ENCODE measurements at regions not wholly inside any gene's neighbourhood (a gene's known extent, or its start where the extent isn't known, plus 50 kb on each side); places are given as distances from the start of the nearest gene placed in this dataset.

DNA sequence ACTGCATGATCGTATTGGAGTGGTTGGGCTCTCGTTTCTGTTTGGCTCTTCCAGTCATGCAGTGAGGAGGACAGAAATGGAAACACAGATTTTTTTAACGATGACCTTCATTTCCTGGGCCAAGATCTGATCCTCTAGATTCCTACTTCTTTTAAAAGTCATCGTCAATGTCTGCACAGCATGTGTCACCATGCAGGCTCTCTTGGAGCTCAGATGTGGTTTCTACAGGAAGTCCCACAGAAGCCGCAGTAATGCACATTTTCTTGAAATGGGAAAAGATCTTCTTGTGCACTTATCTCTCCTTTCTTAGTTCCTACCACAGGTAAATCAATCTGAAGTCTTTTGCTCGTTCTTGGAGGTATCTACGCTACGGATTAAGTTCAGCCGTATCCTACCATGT, 626.9 kb downstream of the EFNB2 start:
- H3K4me2 ChIP-seq (ENCODE audit: low read length): no peak overlapping the region
- H3K4me1 ChIP-seq (ENCODE audit: control insufficient read depth, insufficient read depth, low read length): no peaks in the 10 kb centered on the region
- no peaks in the 10 kb centered on the region for H3K9me3 ChIP-seq (replicated peaks; ENCODE audit: low read length)
- H3K36me3 ChIP-seq (ENCODE audit: insufficient read depth, low read length): no peaks in the 10 kb centered on the region
- H3K9ac ChIP-seq (ENCODE audit: low read depth, low read length): no peak overlapping the region
- no peak overlapping the region for H3K4me3 ChIP-seq (ENCODE audit: low read length)
- H3K27me3 ChIP-seq (ENCODE audit: control insufficient read depth, insufficient read depth, low read length): no peaks in the 10 kb centered on the region

DNA sequence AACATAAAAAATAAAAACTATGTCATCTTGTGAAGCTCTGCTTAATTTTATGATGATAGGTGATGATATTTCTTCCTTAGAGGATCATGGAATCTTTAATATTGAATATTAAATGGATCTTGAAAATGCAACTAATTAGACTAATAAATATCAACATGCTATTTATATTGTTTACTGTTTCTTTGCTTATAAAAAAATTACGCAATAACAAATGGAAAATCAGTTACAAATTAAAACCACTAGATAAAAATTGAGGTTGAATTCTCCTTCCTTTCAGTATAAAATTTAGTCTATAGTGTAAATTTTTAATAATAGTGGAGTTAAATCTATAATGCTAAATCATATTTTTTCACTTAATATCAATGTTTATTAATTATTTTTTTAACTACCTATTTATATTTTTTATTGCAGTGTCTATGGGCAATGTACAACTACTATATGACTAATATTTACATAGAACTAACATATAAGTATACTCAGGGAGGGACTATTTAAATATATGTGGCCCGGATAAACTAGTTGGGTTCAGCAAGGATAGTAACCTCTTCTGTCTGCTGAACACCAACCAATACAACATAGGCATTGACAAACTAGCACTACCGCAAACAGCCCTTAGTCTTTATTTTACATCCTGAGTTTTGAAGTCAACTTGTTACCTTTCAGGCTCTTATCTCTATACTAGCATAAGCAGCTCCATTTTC, 628.0 kb downstream of the EFNB2 start:
- Histone ChIP-seq H3K4me3 (ENCODE audit: low read length) (no peak overlapping the region), H3K27me3 (ENCODE audit: control insufficient read depth, insufficient read depth, low read length) (no peaks in the 10 kb centered on the region), H3K9me3 (replicated peaks; ENCODE audit: low read length) (no peaks in the 10 kb centered on the region), H3K36me3 (ENCODE audit: insufficient read depth, low read length) (no peaks in the 10 kb centered on the region), H3K4me2 (ENCODE audit: low read length) (no peak overlapping the region), H3K4me1 (ENCODE audit: control insufficient read depth, insufficient read depth, low read length) (no peaks in the 10 kb centered on the region), H3K9ac (ENCODE audit: low read depth, low read length) (no peak overlapping the region)

DNA sequence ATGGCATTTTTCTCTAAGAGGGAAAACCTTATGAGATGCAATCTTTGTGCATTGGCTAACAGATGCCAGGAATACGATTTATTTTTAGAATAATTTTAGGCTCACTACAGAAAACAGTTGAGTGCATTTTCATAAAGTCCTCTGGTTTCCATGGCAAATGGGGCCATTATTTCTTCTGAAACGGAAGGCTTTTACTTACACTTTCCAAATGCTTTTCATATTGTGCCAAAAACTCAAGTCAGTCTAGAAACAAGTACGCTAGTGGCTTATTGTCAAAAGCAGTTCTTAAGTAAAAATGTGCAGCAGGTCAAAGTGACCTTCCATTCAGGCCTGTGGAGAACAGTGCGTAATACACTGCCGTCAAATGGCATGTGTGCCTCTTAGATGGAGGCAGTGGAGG, 628.7 kb downstream of the EFNB2 start:
- H3K4me3 ChIP-seq (ENCODE audit: low read length): no peak overlapping the region
- H3K9ac ChIP-seq (ENCODE audit: low read depth, low read length): no peak overlapping the region
- no peaks in the 10 kb centered on the region for H3K9me3 ChIP-seq (replicated peaks; ENCODE audit: low read length)

DNA sequence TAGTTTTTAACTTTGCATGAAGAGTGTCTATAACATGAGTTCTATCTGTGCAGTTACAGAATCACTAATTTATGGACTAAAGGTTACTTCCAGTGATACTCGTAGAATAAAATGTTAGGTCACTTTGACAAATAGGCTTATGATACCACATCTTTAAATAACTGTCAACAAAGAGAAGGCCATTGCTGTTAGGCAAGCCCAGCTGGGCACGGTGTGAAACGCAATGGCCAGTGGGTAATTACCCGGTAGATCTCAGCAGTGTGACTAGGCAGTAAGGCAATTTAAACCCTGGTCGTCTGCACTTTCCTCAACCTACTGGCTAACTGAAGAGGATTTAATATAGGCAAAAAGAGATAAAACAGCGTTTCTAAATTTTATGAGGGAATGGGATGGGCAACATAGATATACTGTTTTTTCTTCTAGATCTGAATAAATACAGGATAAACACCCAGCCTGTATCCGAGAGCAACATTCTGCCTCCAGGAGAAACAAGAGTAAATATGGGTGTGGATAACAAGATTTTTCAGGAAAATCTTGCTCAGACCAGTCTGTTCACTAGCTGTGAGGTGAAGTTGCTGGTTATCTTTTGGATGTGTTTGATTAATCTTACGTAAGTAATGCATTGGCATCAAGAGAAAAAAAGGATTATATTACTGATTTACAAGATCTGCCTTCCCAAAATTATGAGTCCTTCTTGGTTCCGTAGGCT, 631.3 kb downstream of the EFNB2 start:
- Histone ChIP-seq H3K27me3 (ENCODE audit: control insufficient read depth, insufficient read depth, low read length) (no peaks in the 10 kb centered on the region), H3K4me2 (ENCODE audit: low read length) (no peak overlapping the region), H3K36me3 (ENCODE audit: insufficient read depth, low read length) (no peaks in the 10 kb centered on the region), H3K4me3 (ENCODE audit: low read length) (no peak overlapping the region), H3K9ac (ENCODE audit: low read depth, low read length) (no peak overlapping the region), H3K9me3 (replicated peaks; ENCODE audit: low read length) (no peaks in the 10 kb centered on the region), H3K4me1 (ENCODE audit: control insufficient read depth, insufficient read depth, low read length) (no peaks in the 10 kb centered on the region)

More for the DNA sequence above, 628.7 kb downstream of the EFNB2 start:
- Histone ChIP-seq H3K36me3 (ENCODE audit: insufficient read depth, low read length) (no peaks in the 10 kb centered on the region), H3K4me2 (ENCODE audit: low read length) (no peak overlapping the region), H3K27me3 (ENCODE audit: control insufficient read depth, insufficient read depth, low read length) (no peaks in the 10 kb centered on the region), H3K4me1 (ENCODE audit: control insufficient read depth, insufficient read depth, low read length) (no peaks in the 10 kb centered on the region)

DNA sequence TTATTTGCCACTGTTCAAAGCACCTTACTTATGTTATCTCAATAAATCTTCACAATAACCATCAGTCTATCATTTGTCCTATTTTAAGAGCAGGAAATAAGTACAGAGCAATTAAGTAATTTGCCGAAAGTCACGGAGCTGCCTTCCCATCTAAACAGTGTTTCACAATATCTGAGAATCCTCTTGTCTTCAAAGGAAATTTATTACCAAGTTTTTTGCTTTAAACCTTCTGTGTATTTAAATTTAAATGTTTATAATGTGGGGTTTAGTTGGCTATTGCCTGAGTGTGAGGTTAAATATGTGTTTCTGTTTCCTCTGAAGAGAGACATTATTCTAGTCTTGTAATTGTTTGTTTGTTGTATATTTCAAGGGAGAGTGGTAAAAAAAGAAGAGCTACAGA, 633.1 kb downstream of the EFNB2 start:
- Histone ChIP-seq H3K4me1 (ENCODE audit: control insufficient read depth, insufficient read depth, low read length) (no peaks in the 10 kb centered on the region), H3K9ac (ENCODE audit: low read depth, low read length) (no peak overlapping the region), H3K36me3 (ENCODE audit: insufficient read depth, low read length) (no peaks in the 10 kb centered on the region), H3K27me3 (ENCODE audit: control insufficient read depth, insufficient read depth, low read length) (no peaks in the 10 kb centered on the region), H3K4me2 (ENCODE audit: low read length) (no peak overlapping the region), H3K4me3 (ENCODE audit: low read length) (no peak overlapping the region), H3K9me3 (replicated peaks; ENCODE audit: low read length) (no peaks in the 10 kb centered on the region)

DNA sequence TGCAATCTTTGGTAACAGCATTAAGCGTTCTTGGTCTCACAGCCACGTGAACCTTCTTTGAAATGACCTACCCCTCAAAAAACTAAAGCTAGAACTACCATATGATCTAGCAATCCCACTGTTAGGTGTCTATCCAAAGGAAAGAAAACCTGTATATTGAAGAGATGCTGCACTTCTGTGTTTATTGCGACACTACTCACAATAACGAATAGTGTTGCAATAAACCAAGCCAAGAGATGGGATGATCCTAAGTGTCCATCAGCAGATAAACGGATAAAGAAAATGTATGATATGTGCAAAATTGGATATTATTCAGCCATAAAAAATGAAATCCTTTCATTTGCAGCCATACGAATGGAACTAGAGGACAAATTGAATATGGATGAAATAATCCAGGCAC, 637.9 kb downstream of the EFNB2 start:
- Histone ChIP-seq H3K9me3 (replicated peaks; ENCODE audit: low read length) (no peaks in the 10 kb centered on the region), H3K36me3 (ENCODE audit: insufficient read depth, low read length) (no peaks in the 10 kb centered on the region), H3K4me1 (ENCODE audit: control insufficient read depth, insufficient read depth, low read length) (no peaks in the 10 kb centered on the region), H3K27me3 (ENCODE audit: control insufficient read depth, insufficient read depth, low read length) (no peaks in the 10 kb centered on the region), H3K4me3 (ENCODE audit: low read length) (no peak overlapping the region), H3K4me2 (ENCODE audit: low read length) (no peak overlapping the region), H3K9ac (ENCODE audit: low read depth, low read length) (no peak overlapping the region)

DNA sequence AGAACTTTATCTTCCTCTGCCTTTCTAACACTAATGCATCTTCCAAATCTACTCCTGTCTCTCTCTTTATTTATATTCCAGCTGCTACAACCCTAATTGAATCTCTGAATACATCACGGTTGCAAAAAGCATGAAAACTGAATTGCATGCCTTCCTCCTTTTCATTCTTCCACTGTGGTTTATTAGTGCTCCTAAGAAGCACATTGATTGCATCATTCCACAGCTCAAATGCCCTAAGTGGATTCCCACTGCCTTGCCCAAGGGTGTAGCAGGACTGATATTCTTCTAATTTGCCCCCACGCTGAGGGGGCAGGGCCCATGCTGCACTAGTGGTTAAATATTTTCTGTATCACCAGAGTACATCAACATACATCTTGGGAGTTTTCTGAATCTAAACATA, 640.8 kb downstream of the EFNB2 start:
- H3K9me3 ChIP-seq (replicated peaks; ENCODE audit: low read length): no peaks in the 10 kb centered on the region
- H3K4me1 ChIP-seq (ENCODE audit: control insufficient read depth, insufficient read depth, low read length): no peaks in the 10 kb centered on the region
- no peaks in the 10 kb centered on the region for H3K36me3 ChIP-seq (ENCODE audit: insufficient read depth, low read length)
- no peaks in the 10 kb centered on the region for H3K27me3 ChIP-seq (ENCODE audit: control insufficient read depth, insufficient read depth, low read length)
- H3K4me3 ChIP-seq (ENCODE audit: low read length): no peak overlapping the region
- no peak overlapping the region for H3K9ac ChIP-seq (ENCODE audit: low read depth, low read length)
- H3K4me2 ChIP-seq (ENCODE audit: low read length): no peak overlapping the region

DNA sequence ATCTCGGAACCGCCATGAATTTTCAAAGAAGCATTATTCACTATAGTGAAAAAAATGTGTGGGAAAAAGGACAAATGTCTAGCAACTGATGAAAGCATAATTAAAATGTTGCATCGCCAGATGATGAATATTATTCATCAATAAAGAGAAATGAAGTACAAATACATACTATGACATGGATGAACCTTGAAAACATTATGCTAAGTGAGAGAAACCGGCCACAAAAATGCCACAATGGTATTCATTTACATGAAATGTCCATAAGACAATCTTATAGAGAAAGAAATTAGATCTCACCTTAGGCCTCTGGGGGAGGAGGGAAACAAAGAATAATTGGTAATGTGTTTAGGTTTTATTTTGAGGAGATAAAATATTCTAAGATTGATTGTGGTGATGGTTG, 645.0 kb downstream of the EFNB2 start:
- Histone ChIP-seq H3K4me2 (ENCODE audit: low read length) (no peak overlapping the region), H3K36me3 (ENCODE audit: insufficient read depth, low read length) (no peaks in the 10 kb centered on the region), H3K4me3 (ENCODE audit: low read length) (no peak overlapping the region), H3K9me3 (replicated peaks; ENCODE audit: low read length) (no peaks in the 10 kb centered on the region), H3K9ac (ENCODE audit: low read depth, low read length) (no peak overlapping the region), H3K4me1 (ENCODE audit: control insufficient read depth, insufficient read depth, low read length) (no peaks in the 10 kb centered on the region), H3K27me3 (ENCODE audit: control insufficient read depth, insufficient read depth, low read length) (no peaks in the 10 kb centered on the region)

DNA sequence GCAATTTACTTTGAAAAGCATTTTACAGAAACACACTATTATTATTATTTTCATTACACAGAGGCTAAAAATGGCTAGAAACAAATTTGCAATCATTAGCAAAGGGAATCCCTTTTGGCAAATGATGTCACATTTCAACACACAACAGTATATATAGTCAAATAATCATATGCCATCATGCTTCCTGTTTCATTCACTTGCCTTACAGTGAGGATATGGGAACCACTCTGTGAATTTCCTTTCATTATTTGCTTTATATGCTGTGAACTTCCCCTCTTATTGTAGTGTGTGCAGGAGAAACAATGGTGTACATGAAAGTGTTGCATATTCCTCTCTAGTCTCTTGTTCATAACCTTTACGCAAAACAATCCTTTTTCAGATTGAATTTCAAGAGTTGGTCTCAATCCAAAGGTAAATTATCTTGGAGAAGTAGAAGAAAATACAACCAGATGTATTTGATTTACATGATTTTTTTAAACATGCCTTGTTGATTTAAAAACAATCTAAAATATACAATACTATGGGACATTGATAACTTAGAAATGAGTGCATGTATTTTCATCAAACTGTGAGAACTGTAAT, 657.3 kb downstream of the EFNB2 start:
- H3K36me3 ChIP-seq (ENCODE audit: insufficient read depth, low read length): no peaks in the 10 kb centered on the region
- H3K4me2 ChIP-seq (ENCODE audit: low read length): no peak overlapping the region
- no peak overlapping the region for H3K9ac ChIP-seq (ENCODE audit: low read depth, low read length)
- no peaks in the 10 kb centered on the region for H3K9me3 ChIP-seq (replicated peaks; ENCODE audit: low read length)
- H3K4me1 ChIP-seq (ENCODE audit: control insufficient read depth, insufficient read depth, low read length): no peaks in the 10 kb centered on the region
- H3K27me3 ChIP-seq (ENCODE audit: control insufficient read depth, insufficient read depth, low read length): no peaks in the 10 kb centered on the region
- no peak overlapping the region for H3K4me3 ChIP-seq (ENCODE audit: low read length)

DNA sequence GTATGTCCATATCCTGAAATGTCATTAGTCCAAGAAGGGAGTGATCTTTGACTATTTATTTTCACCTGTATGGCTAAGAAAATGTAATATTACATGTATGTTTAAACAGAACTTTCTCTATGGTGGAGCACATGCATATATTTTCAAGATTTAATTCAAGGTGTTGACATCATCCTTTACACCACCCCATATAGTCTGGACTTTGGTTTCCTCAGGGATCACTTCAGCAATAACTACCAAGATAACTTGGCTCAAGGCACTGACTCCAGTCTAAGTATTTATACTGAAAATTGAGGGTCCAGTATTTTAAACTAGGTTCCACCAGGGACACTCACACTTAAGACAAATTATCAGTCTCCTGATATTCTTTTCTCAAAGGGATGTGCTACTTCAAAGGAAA, 660.6 kb downstream of the EFNB2 start:
- Histone ChIP-seq H3K27me3 (ENCODE audit: control insufficient read depth, insufficient read depth, low read length) (no peaks in the 10 kb centered on the region), H3K4me3 (ENCODE audit: low read length) (no peak overlapping the region), H3K4me2 (ENCODE audit: low read length) (no peak overlapping the region), H3K9me3 (replicated peaks; ENCODE audit: low read length) (no peaks in the 10 kb centered on the region), H3K9ac (ENCODE audit: low read depth, low read length) (no peak overlapping the region), H3K36me3 (ENCODE audit: insufficient read depth, low read length) (no peaks in the 10 kb centered on the region), H3K4me1 (ENCODE audit: control insufficient read depth, insufficient read depth, low read length) (no peaks in the 10 kb centered on the region)

DNA sequence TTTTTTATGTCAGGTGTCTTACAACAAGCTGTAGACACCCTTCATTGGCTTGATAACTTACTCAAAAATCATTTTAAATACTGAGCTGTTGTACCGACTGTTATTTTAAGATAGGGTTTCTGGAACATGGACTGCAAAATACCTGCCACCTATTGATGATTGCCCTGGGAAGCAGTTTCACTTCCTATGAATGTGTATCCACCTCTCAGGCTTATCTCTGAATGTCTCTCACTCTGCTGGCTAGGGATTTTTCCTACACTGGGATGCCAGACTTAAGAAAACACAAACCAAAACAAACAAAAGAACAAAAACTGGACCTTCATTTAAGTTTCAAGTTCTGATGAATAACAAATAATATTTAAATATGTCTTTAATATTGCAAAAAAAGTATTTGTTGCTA, 663.7 kb downstream of the EFNB2 start:
- no peak overlapping the region for H3K9ac ChIP-seq (ENCODE audit: low read depth, low read length)
- H3K27me3 ChIP-seq (ENCODE audit: control insufficient read depth, insufficient read depth, low read length): no peaks in the 10 kb centered on the region
- no peak overlapping the region for H3K4me2 ChIP-seq (ENCODE audit: low read length)
- no peaks in the 10 kb centered on the region for H3K36me3 ChIP-seq (ENCODE audit: insufficient read depth, low read length)
- no peaks in the 10 kb centered on the region for H3K4me1 ChIP-seq (ENCODE audit: control insufficient read depth, insufficient read depth, low read length)
- H3K4me3 ChIP-seq (ENCODE audit: low read length): no peak overlapping the region
- H3K9me3 ChIP-seq (replicated peaks; ENCODE audit: low read length): no peaks in the 10 kb centered on the region

DNA sequence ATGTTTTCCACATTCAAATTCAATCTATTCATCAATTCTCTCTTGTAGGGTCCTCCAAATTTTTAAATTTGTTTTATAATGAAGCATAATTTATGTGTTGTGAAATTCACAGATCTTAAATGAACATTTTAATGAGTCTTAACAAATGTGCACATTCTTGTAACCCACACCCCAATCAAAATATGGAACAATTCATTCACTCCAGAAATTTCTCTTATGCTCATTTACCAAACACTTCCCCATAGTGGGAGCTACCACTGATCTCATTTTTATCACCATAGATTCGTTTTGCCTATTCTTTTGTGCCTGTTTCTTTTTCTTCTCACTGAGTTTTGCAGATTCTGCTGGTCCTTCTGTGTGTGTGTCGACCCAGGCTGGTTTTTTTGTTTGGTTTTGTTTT, 664.1 kb downstream of the EFNB2 start:
- Histone ChIP-seq H3K9ac (ENCODE audit: low read depth, low read length) (no peak overlapping the region), H3K4me3 (ENCODE audit: low read length) (no peak overlapping the region)

More for the DNA sequence above, 664.1 kb downstream of the EFNB2 start:
- Histone ChIP-seq H3K36me3 (ENCODE audit: insufficient read depth, low read length) (no peaks in the 10 kb centered on the region), H3K4me2 (ENCODE audit: low read length) (no peak overlapping the region), H3K27me3 (ENCODE audit: control insufficient read depth, insufficient read depth, low read length) (no peaks in the 10 kb centered on the region), H3K4me1 (ENCODE audit: control insufficient read depth, insufficient read depth, low read length) (no peaks in the 10 kb centered on the region), H3K9me3 (replicated peaks; ENCODE audit: low read length) (no peaks in the 10 kb centered on the region)

All from skeletal muscle satellite cell (primary cell).